ENCODE measurements at regions not wholly inside any gene's neighbourhood (a gene's known extent, or its start where the extent isn't known, plus 50 kb on each side); places are given as distances from the start of the nearest gene placed in this dataset.
A peak's percentile ranks its signal among the peaks of the same experiment; 100 is the strongest.
"Not testable (repeated sequence)": the region's sequence is repeated elsewhere in the genome, so short reads cannot be mapped to it uniquely, and the experiment has no call there.

DNA sequence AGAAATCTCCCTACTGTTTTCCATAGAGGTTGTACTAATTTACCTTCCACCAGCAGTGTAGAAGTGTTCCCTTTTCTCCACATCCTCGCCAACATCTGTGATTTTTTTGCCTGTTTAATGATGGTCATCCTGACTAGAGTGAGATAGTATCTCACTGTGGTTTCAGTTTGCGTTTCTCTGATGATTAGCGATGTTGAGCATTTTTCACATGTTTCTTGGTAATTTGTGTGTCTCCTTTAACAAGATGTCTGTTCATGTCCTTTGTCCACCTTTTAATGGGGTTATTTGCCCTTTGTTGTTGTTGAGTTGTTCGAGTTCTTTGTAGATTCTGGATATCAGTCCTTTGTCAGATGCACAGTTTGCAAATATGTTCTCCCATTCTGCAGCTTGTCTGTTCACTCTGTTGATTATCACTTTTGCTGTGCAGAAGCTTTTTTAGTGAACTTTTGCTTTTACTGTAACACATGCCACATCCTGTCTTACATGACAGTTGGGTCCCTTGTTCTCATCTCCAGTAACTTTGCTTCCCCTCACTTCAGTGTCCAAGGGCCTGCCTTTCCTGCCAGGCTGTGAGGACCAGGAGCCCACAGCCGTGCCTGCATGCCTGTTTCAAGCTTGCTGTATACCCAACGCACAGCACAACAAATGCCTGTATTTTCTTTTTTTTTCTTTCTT lies 64.9 kb downstream of the SPRING1 start:
- TF ChIP-seq POLR2A (IDR thresholded peaks at IDR 0.05; ENCODE audit: extremely low read depth, insufficient read length), result no peak
- TF ChIP-seq, protein P1, sequence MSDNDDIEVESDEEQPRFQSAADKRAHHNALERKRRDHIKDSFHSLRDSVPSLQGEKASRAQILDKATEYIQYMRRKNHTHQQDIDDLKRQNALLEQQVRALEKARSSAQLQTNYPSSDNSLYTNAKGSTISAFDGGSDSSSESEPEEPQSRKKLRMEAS (IDR thresholded peaks at IDR 0.05; ENCODE audit: low read depth, low read length), result 0 out of 2 replicates have a peak, but pooled peaks have one; percentile 44
- peak; percentile 67 for DNase-seq (ENCODE audit: low read depth)
- peak overlapping the region; percentile 30 for H3K4me3 ChIP-seq (ENCODE audit: low read depth, low read length)

- peak overlapping the region; percentile 18 for H3K4me3 ChIP-seq (ENCODE audit: low read depth, low read length)
- DNase-seq (ENCODE audit: low read depth), result no peak
- TF ChIP-seq MYC (IDR thresholded peaks at IDR 0.05; ENCODE audit: low read depth, low read length), result no peak
- no peak for TF ChIP-seq CTCF (IDR thresholded peaks at IDR 0.05; ENCODE audit: low read depth, low read length)
- TF ChIP-seq, protein P1 (IDR thresholded peaks at IDR 0.05; ENCODE audit: low read depth, low read length), result no peak
- TF ChIP-seq POLR2A (IDR thresholded peaks at IDR 0.05; ENCODE audit: extremely low read depth, insufficient read length), result no peak
Measured at GRCh38 chr12:116672010-116672409, 65.9 kb downstream of the SPRING1 start.

DNA sequence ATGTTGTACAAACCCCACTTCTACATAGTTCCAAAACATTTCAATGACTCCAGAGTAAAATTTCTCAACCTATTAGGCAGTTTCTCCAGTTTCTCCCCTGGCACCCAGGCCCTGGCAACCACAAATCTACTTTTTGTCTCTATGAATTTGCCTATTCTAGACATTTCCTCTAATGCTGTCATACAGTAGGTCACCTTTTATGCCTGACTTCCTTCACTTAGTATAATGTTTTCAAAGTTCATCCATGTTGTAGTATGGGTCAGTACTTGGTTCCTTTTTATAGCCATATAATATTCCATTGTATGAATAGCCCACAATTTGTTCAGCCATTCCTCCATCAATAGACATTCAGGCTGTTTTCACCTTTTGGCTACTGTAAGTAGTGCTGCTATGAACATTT lies 67.0 kb downstream of the SPRING1 start:
- H3K4me3 ChIP-seq (ENCODE audit: low read depth, low read length), result no peak overlapping the region
- peak; percentile 9 for DNase-seq (ENCODE audit: low read depth)
- TF ChIP-seq POLR2A (IDR thresholded peaks at IDR 0.05; ENCODE audit: extremely low read depth, insufficient read length) (no peak), CTCF (IDR thresholded peaks at IDR 0.05; ENCODE audit: low read depth, low read length) (no peak), MYC (IDR thresholded peaks at IDR 0.05; ENCODE audit: low read depth, low read length) (no peak)
- TF ChIP-seq, protein P1 (IDR thresholded peaks at IDR 0.05; ENCODE audit: low read depth, low read length), result no peak

- TF ChIP-seq MYC (IDR thresholded peaks at IDR 0.05; ENCODE audit: low read depth, low read length) (no peak), POLR2A (IDR thresholded peaks at IDR 0.05; ENCODE audit: extremely low read depth, insufficient read length) (no peak)
- no peak for DNase-seq (ENCODE audit: low read depth)
- peak overlapping the region; percentile 12 for H3K4me3 ChIP-seq (ENCODE audit: low read depth, low read length)
Measured at GRCh38 chr12:116667752-116668151, 70.1 kb downstream of the SPRING1 start.

DNA sequence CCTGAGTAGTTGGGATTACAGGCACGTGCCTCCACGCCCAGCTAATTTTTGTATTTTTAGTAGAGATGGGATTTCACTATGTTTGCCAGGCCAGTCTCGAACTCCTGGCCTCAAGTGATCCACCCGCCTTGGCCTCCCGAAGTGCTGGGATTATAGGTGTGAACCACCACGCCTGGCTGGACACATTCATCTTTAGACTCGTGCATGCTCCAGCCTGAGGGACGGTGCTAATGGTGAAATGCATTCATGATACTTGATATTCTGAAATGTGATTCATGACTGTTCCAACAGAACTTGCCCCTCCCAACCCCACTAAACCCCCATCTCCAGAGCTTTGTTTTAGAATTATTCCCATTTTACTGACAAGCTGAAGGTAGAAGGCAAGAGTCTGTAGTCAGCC lies 71.0 kb downstream of the SPRING1 start:
- not testable (repeated sequence) for DNase-seq (ENCODE audit: low read depth)
- H3K4me3 ChIP-seq (ENCODE audit: low read depth, low read length), result peak overlapping the region; percentile 99

DNA sequence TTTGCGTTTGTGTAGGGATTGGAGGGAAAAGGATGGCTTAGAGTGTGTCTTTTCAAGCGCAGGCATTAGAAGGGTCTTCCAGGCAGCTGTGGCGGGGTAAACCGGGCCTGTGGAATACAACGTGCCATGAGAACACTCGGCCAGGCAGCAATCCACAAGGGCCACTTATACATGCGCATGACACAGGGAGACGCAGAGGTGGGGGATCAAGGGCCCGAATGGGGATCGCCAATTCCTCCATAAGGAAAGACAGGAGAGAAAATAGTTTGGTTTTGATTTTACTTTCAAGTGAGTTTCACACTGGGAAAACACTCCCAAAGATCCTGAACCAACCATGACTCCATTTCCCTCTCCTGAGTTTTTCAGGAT lies 71.6 kb downstream of the SPRING1 start:
- peak overlapping the region; percentile 99 for H3K4me3 ChIP-seq (ENCODE audit: low read depth, low read length)
- DNase-seq (ENCODE audit: low read depth), result no peak
- TF ChIP-seq CTCF (IDR thresholded peaks at IDR 0.05; ENCODE audit: low read depth, low read length) (no peak), MYC (IDR thresholded peaks at IDR 0.05; ENCODE audit: low read depth, low read length) (no peak)
- TF ChIP-seq, protein P1 (IDR thresholded peaks at IDR 0.05; ENCODE audit: low read depth, low read length), result no peak

- TF ChIP-seq, protein P1 (IDR thresholded peaks at IDR 0.05; ENCODE audit: low read depth, low read length), result no peak
- TF ChIP-seq CTCF (IDR thresholded peaks at IDR 0.05; ENCODE audit: low read depth, low read length) (no peak), POLR2A (IDR thresholded peaks at IDR 0.05; ENCODE audit: extremely low read depth, insufficient read length) (no peak)
- H3K4me3 ChIP-seq (ENCODE audit: low read depth, low read length), result peak overlapping the region; percentile 99
- no peak for DNase-seq (ENCODE audit: low read depth)
Measured at GRCh38 chr12:116665666-116666304, 72.1 kb downstream of the SPRING1 start.
